GM19324 (cell line): ENCODE measurements at regions not wholly inside any gene's neighbourhood (a gene's known extent, or its start where the extent isn't known, plus 50 kb on each side); places are given as distances from the start of the nearest gene placed in this dataset.
"Not testable (repeated sequence)": the region's sequence is repeated elsewhere in the genome, so short reads cannot be mapped to it uniquely, and the experiment has no call there.

Source experiments
- ATAC-seq: cut with Tn5 transposase; IDR thresholded peaks from one replicate; pipeline ENCODE4 v1.9.1; 2021; ENCODE audit warnings: mild to moderate bottlenecking, moderate library complexity; ENCODE audit not compliant: unreplicated experiment, low FRiP score

GRCh38 chr4:140219567-140219966 is 65.6 kb upstream of the MAML3 start:
- ATAC-seq: no peak

GRCh38 chr4:140219070-140219469 is 65.1 kb upstream of the MAML3 start:
- ATAC-seq: not testable (repeated sequence)

- no peak for ATAC-seq
These were observed 59.8 kb upstream of the MAML3 start for GRCh38 chr4:140213749-140214148.

GRCh38 chr4:140213116-140213515 is 59.1 kb upstream of the MAML3 start:
- no peak for ATAC-seq

GRCh38 chr4:140212646-140213045 is 58.7 kb upstream of the MAML3 start:
- ATAC-seq: no peak

- ATAC-seq: no peak
These were observed 58.2 kb upstream of the MAML3 start for GRCh38 chr4:140212194-140212593.

GRCh38 chr4:140211693-140212092 is 57.7 kb upstream of the MAML3 start:
- ATAC-seq: no peak

- ATAC-seq: no peak
These were observed 57.2 kb upstream of the MAML3 start for GRCh38 chr4:140211161-140211560.

- ATAC-seq: no peak
These were observed 54.9 kb upstream of the MAML3 start for GRCh38 chr4:140208921-140209320.
